ENCODE measurements at regions not wholly inside any gene's neighbourhood (a gene's known extent, or its start where the extent isn't known, plus 50 kb on each side); places are given as distances from the start of the nearest gene placed in this dataset.

GRCh38 chr9:90032296-90033027 is 427.6 kb downstream of the GADD45G start:
- no peak for DNase-seq (ENCODE audit: low read depth, low spot score)
- no peak overlapping the region for H3K27ac ChIP-seq (ENCODE audit: control insufficient read depth, insufficient read depth)
- no peaks in the 10 kb centered on the region for H3K4me1 ChIP-seq (ENCODE audit: control insufficient read depth, insufficient read depth, low read length)
- 38% methylated on average over 9 of the region's 9 CpGs for WGBS (ENCODE audit: insufficient coverage, insufficient replicate concordance, low lambda C conversion rate, missing lambda C conversion rate)
- H2AFZ ChIP-seq (ENCODE audit: control insufficient read depth, low read depth, low read length) = no peak overlapping the region
- no peak overlapping the region for H3K9ac ChIP-seq (ENCODE audit: control insufficient read depth, insufficient read depth, low read length)
- RAD21 ChIA-PET (ENCODE audit: unreplicated experiment) = interaction anchor here (1.0 kb wide), 1 partner anchor 430 kb away, joined by 4 read pairs; no protein-coding TSS in a partner anchor
- no peak for ATAC-seq
- SMC1A ChIA-PET (ENCODE audit: uncharacterized antibody, unreplicated experiment) = interaction anchor here (0.7 kb wide), 1 partner anchor 40 kb away, joined by 3 read pairs; no protein-coding TSS in a partner anchor
- TF ChIP-seq HDGF (IDR thresholded peaks at IDR 0.05) (no peak), BCL3 (IDR thresholded peaks at IDR 0.05; ENCODE audit: borderline replicate concordance, insufficient read depth, low read depth, low read length, poor library complexity, severe bottlenecking) (no peak), IKZF2 (IDR thresholded peaks at IDR 0.05) (no peak), GATAD2B (conservative IDR thresholded peaks at IDR 0.05; ENCODE audit: low read depth) (no peak), PAX8 (IDR thresholded peaks at IDR 0.05) (no peak), NR2C2 (IDR thresholded peaks at IDR 0.05; ENCODE audit: borderline replicate concordance, control insufficient read depth, insufficient read length, low read depth) (no peak)
- BruUV-seq (replicated peaks) = no TSS peak
- in situ Hi-C loops (cut with MboI) (no loop called here), intact Hi-C loops (cut with micrococcal nuclease; ENCODE audit: unreplicated experiment) (no loop called here)
- H4K20me1 ChIP-seq (ENCODE audit: control insufficient read depth, insufficient read depth) = no peaks in the 10 kb centered on the region; the same call in 1 of the 2 replicates
- no peaks in the 10 kb centered on the region for H3K9me3 ChIP-seq (replicated peaks; ENCODE audit: control insufficient read depth, insufficient read depth, low read length)
- peaks cover 0 to 4% of the 10 kb centered on the region in 2 experiments; a peak in 1 of 4 replicates for H3K27me3 ChIP-seq (replicated peaks in 1 of 2; ENCODE audit: control insufficient read depth in 2 of 2, insufficient read depth in 2 of 2, low read length in 1 of 2)
- H3K36me3 ChIP-seq (ENCODE audit: control insufficient read depth in 2 of 2, insufficient read depth in 2 of 2, low read length in 1 of 2) = no peaks in the 10 kb centered on the region
- CTCF ChIA-PET = interaction anchor here (0.6 kb wide), 1 partner anchor 332 kb away, joined by 3 read pairs; no protein-coding TSS in a partner anchor
- H3K4me2 ChIP-seq (ENCODE audit: control insufficient read depth, insufficient read depth) = no peak overlapping the region
- POLR2A ChIA-PET = no interaction called here
- FAIRE-seq = no peak
- H3K79me2 ChIP-seq (ENCODE audit: control insufficient read depth, insufficient read depth, low read length) = no peaks in the 10 kb centered on the region
- H3K4me3 ChIP-seq = no peak overlapping the region
